ENCODE measurements at regions not wholly inside any gene's neighbourhood (a gene's known extent, or its start where the extent isn't known, plus 50 kb on each side); places are given as distances from the start of the nearest gene placed in this dataset.

GRCh38 chr4:111718763-111719559 is 426.3 kb upstream of the FAM241A start:
- BruUV-seq (replicated peaks): no TSS peak
- Histone ChIP-seq H3K4me1 (ENCODE audit: insufficient read depth, low read length, poor library complexity, severe bottlenecking) (no peaks in the 10 kb centered on the region), H3K4me2 (ENCODE audit: low read length) (no peak overlapping the region), H3K4me3 (ENCODE audit: low read depth, low read length, poor library complexity, severe bottlenecking) (no peak overlapping the region), H3K79me2 (ENCODE audit: insufficient read depth, low read depth, low read length) (no peaks in the 10 kb centered on the region), H3K27ac (ENCODE audit: low read depth, low read length, poor library complexity, severe bottlenecking) (no peak overlapping the region), H3K36me3 (ENCODE audit: insufficient read depth, low read length) (no peaks in the 10 kb centered on the region), H4K20me1 (ENCODE audit: insufficient read depth, low read length) (no peaks in the 10 kb centered on the region), H2AFZ (ENCODE audit: low read length) (no peak overlapping the region), H3K9me2 (ENCODE audit: insufficient read depth, low read length) (no peaks in the 10 kb centered on the region), H3K9me3 (ENCODE audit: low read length) (no peaks in the 10 kb centered on the region)
- TF ChIP-seq EZH2phosphoT487 (IDR thresholded peaks at IDR 0.05; ENCODE audit: borderline replicate concordance, low read depth, low read length) (no peak), CTCF (conservative IDR thresholded peaks at IDR 0.05; ENCODE audit: low read length) (no peak)
- POLR2A ChIA-PET: interaction anchor here (0.6 to 0.7 kb wide), 2 partner anchors 13 to 23 kb away, joined by 3 to 4 read pairs; no protein-coding TSS in a partner anchor
- CTCF ChIA-PET (ENCODE audit: unreplicated experiment): no interaction called here
- DNase-seq (ENCODE audit: low spot score): no peak
- intact Hi-C loops (cut with micrococcal nuclease; ENCODE audit: unreplicated experiment): no loop called here

GRCh38 chr4:111720866-111721265 is 424.4 kb upstream of the FAM241A start:
- CTCF ChIA-PET (ENCODE audit: unreplicated experiment): no interaction called here
- TF ChIP-seq EZH2phosphoT487 (IDR thresholded peaks at IDR 0.05; ENCODE audit: borderline replicate concordance, low read depth, low read length): no peak

GRCh38 chr4:111722213-111722720 is 423.0 kb upstream of the FAM241A start:
- no peak overlapping the region for H2AFZ ChIP-seq (ENCODE audit: low read length)
- BruUV-seq (replicated peaks): no TSS peak
- no peaks in the 10 kb centered on the region for H3K9me2 ChIP-seq (ENCODE audit: insufficient read depth, low read length)
- H3K27ac ChIP-seq (ENCODE audit: low read depth, low read length, poor library complexity, severe bottlenecking): no peak overlapping the region
- no peak for TF ChIP-seq CTCF (conservative IDR thresholded peaks at IDR 0.05; ENCODE audit: low read length)
- no peaks in the 10 kb centered on the region for H3K36me3 ChIP-seq (ENCODE audit: insufficient read depth, low read length)
- no peaks in the 10 kb centered on the region for H3K4me1 ChIP-seq (ENCODE audit: insufficient read depth, low read length, poor library complexity, severe bottlenecking)
- POLR2A ChIA-PET: interaction anchor here (0.6 to 1.1 kb wide), 2 partner anchors 15 to 17 kb away, joined by 3 read pairs; no protein-coding TSS in a partner anchor
- no peaks in the 10 kb centered on the region for H4K20me1 ChIP-seq (ENCODE audit: insufficient read depth, low read length)
- CTCF ChIA-PET (ENCODE audit: unreplicated experiment): no interaction called here
- DNase-seq (ENCODE audit: low spot score): no peak
- no peaks in the 10 kb centered on the region for H3K79me2 ChIP-seq (ENCODE audit: insufficient read depth, low read depth, low read length)
- no peak overlapping the region for H3K4me3 ChIP-seq (ENCODE audit: low read depth, low read length, poor library complexity, severe bottlenecking)
- no peaks in the 10 kb centered on the region for H3K9me3 ChIP-seq (ENCODE audit: low read length)
- H3K4me2 ChIP-seq (ENCODE audit: low read length): no peak overlapping the region
- intact Hi-C loops (cut with micrococcal nuclease; ENCODE audit: unreplicated experiment): no loop called here

More at GRCh38 chr4:111720866-111721265, 424.4 kb upstream of the FAM241A start:
- Histone ChIP-seq H3K9me2 (ENCODE audit: insufficient read depth, low read length) (no peaks in the 10 kb centered on the region), H3K9me3 (ENCODE audit: low read length) (no peaks in the 10 kb centered on the region), H4K20me1 (ENCODE audit: insufficient read depth, low read length) (no peaks in the 10 kb centered on the region), H3K36me3 (ENCODE audit: insufficient read depth, low read length) (no peaks in the 10 kb centered on the region), H2AFZ (ENCODE audit: low read length) (no peak overlapping the region), H3K27ac (ENCODE audit: low read depth, low read length, poor library complexity, severe bottlenecking) (no peak overlapping the region), H3K4me2 (ENCODE audit: low read length) (no peak overlapping the region), H3K4me1 (ENCODE audit: insufficient read depth, low read length, poor library complexity, severe bottlenecking) (no peaks in the 10 kb centered on the region), H3K79me2 (ENCODE audit: insufficient read depth, low read depth, low read length) (no peaks in the 10 kb centered on the region), H3K4me3 (ENCODE audit: low read depth, low read length, poor library complexity, severe bottlenecking) (no peak overlapping the region)
- no peak for DNase-seq (ENCODE audit: low spot score)
- BruUV-seq (replicated peaks): no TSS peak
- intact Hi-C loops (cut with micrococcal nuclease; ENCODE audit: unreplicated experiment): no loop called here
- POLR2A ChIA-PET: no interaction called here

All from OCI-LY7 (cell line).